A673 (cell line): ENCODE measurements at regions not wholly inside any gene's neighbourhood (a gene's known extent, or its start where the extent isn't known, plus 50 kb on each side); places are given as distances from the start of the nearest gene placed in this dataset.

ENCODE experiments used
- BruUV-seq: library from RNA; stranded (reverse); fragments of 400-500 nt; replicated peaks from 2 replicates; lab custom pipeline; 2021; lab: Mats Ljungman, UMichigan
- CTCF ChIA-PET: fragments of 300-600 bp; sonication (Branson Sonifier 250); formaldehyde crosslinking; loops from one replicate; lab custom pipeline; 2022; ENCODE audit warnings: antibody characterized with exemption; lab: Charles Lee
- POLR2A ChIA-PET: fragments of 300-600 bp; sonication (Branson Sonifier 250); formaldehyde crosslinking; loops from one replicate; lab custom pipeline; 2022; ENCODE audit warnings: antibody characterized with exemption; ENCODE audit not compliant: low non-redundant PET; lab: Charles Lee
- DNase-seq: peaks from one replicate; pipeline ENCODE4 v3.0.0-alpha.2; 2015; ENCODE audit warnings: low spot score
- H3K27ac ChIP-seq: fragments of 200-600 bp; sonication (generic); 2 replicates; pipeline ENCODE4 v1.5.1; 2016; ENCODE audit warnings: mixed run types, low read depth, mild to moderate bottlenecking, mixed read lengths, antibody characterized with exemption, low read length; ENCODE audit not compliant: poor library complexity, severe bottlenecking
- H3K27me3 ChIP-seq: fragments of 200-600 bp; sonication (generic); replicated peaks from 2 replicates; pipeline ENCODE4 v1.6.1; 2017; ENCODE audit warnings: mixed run types, low read depth, mild to moderate bottlenecking, mixed read lengths, antibody characterized with exemption, low read length; ENCODE audit not compliant: insufficient read depth, poor library complexity
- H3K36me3 ChIP-seq: fragments of 200-600 bp; sonication (generic); 2 replicates; pipeline ENCODE4 v1.6.1; 2016; ENCODE audit warnings: mixed run types, mild to moderate bottlenecking, mixed read lengths, antibody characterized with exemption, low read length; ENCODE audit not compliant: insufficient read depth, poor library complexity, severe bottlenecking
- H3K4me1 ChIP-seq: fragments of 200-600 bp; sonication (generic); 2 replicates; pipeline ENCODE4 v1.6.1; 2017; ENCODE audit warnings: mixed run types, mild to moderate bottlenecking, mixed read lengths, antibody characterized with exemption, low read length; ENCODE audit not compliant: insufficient read depth, poor library complexity, severe bottlenecking
- H3K4me3 ChIP-seq: fragments of 200-600 bp; sonication (generic); 2 replicates; pipeline ENCODE4 v1.5.1; 2016; ENCODE audit warnings: low read depth, mixed run types, mild to moderate bottlenecking, mixed read lengths, low read length; ENCODE audit not compliant: poor library complexity, severe bottlenecking
- H3K9me3 ChIP-seq: fragments of 200-600 bp; sonication (generic); 2 replicates; pipeline ENCODE4 v1.6.1; 2016; ENCODE audit warnings: mixed run types, low read depth, mild to moderate bottlenecking, mixed read lengths, antibody characterized with exemption, low read length; ENCODE audit not compliant: poor library complexity, severe bottlenecking
- CTCF ChIP-seq: fragments of 300-800, 200-600 bp; sonication (generic); conservative IDR thresholded peaks from 2 replicates; pipeline ENCODE4 v1.5.1; 2017; ENCODE audit warnings: low read depth, mild to moderate bottlenecking, antibody characterized with exemption, low read length, moderate library complexity, mixed read lengths
- EZH2 ChIP-seq: fragments of 200-600 bp; sonication (generic); IDR thresholded peaks from 2 replicates; pipeline ENCODE4 v1.6.1; 2017; ENCODE audit warnings: borderline replicate concordance, low read depth, mild to moderate bottlenecking, mixed read lengths, antibody characterized with exemption, low read length; ENCODE audit not compliant: poor library complexity, severe bottlenecking
- intact Hi-C: fragments of 100-400 bp; cut with micrococcal nuclease; formaldehyde crosslinking; loops from one replicate; pipeline ENCODE4 v1.10.0; 2022; ENCODE audit not compliant: unreplicated experiment

GRCh38 chr2:221096706-221097567 is 475.2 kb downstream of the EPHA4 start:
- peaks cover 22% of the 10 kb centered on the region for H3K4me1 ChIP-seq
- CTCF ChIA-PET, result no interaction called here

GRCh38 chr2:221097568-221097915 is 474.6 kb downstream of the EPHA4 start:
- no TSS peak for BruUV-seq
- ChIA-PET POLR2A (no interaction called here), CTCF (no interaction called here)
- no peak overlapping the region for H3K4me3 ChIP-seq
- H3K36me3 ChIP-seq, result no peaks in the 10 kb centered on the region
- no peaks in the 10 kb centered on the region for H3K9me3 ChIP-seq
- H3K27me3 ChIP-seq, result no peaks in the 10 kb centered on the region
- no peak overlapping the region for H3K27ac ChIP-seq
- no peak for DNase-seq
- H3K4me1 ChIP-seq, result peaks cover 22% of the 10 kb centered on the region
- intact Hi-C loops, result no loop called here
- TF ChIP-seq EZH2 (no peak), CTCF (no peak)

More at GRCh38 chr2:221096706-221097567, 475.2 kb downstream of the EPHA4 start:
- Histone ChIP-seq H3K4me3 (no peak overlapping the region), H3K27ac (no peak overlapping the region), H3K36me3 (no peaks in the 10 kb centered on the region), H3K27me3 (no peaks in the 10 kb centered on the region), H3K9me3 (no peaks in the 10 kb centered on the region)
- intact Hi-C loops, result no loop called here
- no peak for DNase-seq
- TF ChIP-seq CTCF (no peak), EZH2 (no peak)
- POLR2A ChIA-PET, result no interaction called here
- no TSS peak for BruUV-seq

- H3K27ac ChIP-seq, result no peak overlapping the region
- BruUV-seq, result no TSS peak
- POLR2A ChIA-PET, result no interaction called here
Observed at GRCh38 chr2:221097949-221098348, 474.2 kb downstream of the EPHA4 start.

More at GRCh38 chr2:221097949-221098348, 474.2 kb downstream of the EPHA4 start:
- no peak for DNase-seq
- no peak for TF ChIP-seq CTCF
- TF ChIP-seq EZH2, result no peak
- Histone ChIP-seq H3K4me1 (peaks cover 22% of the 10 kb centered on the region), H3K27me3 (no peaks in the 10 kb centered on the region), H3K4me3 (no peak overlapping the region), H3K36me3 (no peaks in the 10 kb centered on the region), H3K9me3 (no peaks in the 10 kb centered on the region)
- intact Hi-C loops, result no loop called here
- CTCF ChIA-PET, result no interaction called here
